OCI-LY1 (cell line): ENCODE measurements at regions not wholly inside any gene's neighbourhood (a gene's known extent, or its start where the extent isn't known, plus 50 kb on each side); places are given as distances from the start of the nearest gene placed in this dataset.

Experiments used
- H2AFZ ChIP-seq: fragments of 200-600 bp; sonication (generic), shearing (Covaris generic); 2 replicates; pipeline ENCODE4 v1.6.0; 2014; ENCODE audit warnings: antibody characterized with exemption, mild to moderate bottlenecking, low read length
- H3F3A ChIP-seq: fragments of 200-600 bp; sonication (generic), shearing (Covaris generic); 2 replicates; pipeline ENCODE4 v1.6.0; 2014; ENCODE audit warnings: mild to moderate bottlenecking, antibody characterized with exemption, low read length, moderate library complexity; ENCODE audit not compliant: insufficient read depth
- H3K27ac ChIP-seq: fragments of 200-600 bp; sonication (generic); 2 replicates; pipeline ENCODE4 v1.5.1; 2014; ENCODE audit warnings: low read length, mixed run types, mild to moderate bottlenecking, low read depth; ENCODE audit not compliant: poor library complexity, severe bottlenecking
- H3K27me3 ChIP-seq: fragments of 200-600 bp; sonication (generic); 2 replicates; pipeline ENCODE4 v1.6.0; 2014; ENCODE audit warnings: antibody characterized with exemption, mild to moderate bottlenecking, low read length, moderate library complexity; ENCODE audit not compliant: insufficient read depth
- H3K36me3 ChIP-seq: fragments of 200-600 bp; sonication (generic); 2 replicates; pipeline ENCODE4 v1.6.1; 2014; ENCODE audit warnings: mild to moderate bottlenecking, antibody characterized with exemption, low read length, moderate library complexity, mixed read lengths; ENCODE audit not compliant: insufficient read depth
- H3K4me1 ChIP-seq: fragments of 200-600 bp; sonication (generic); 2 replicates; pipeline ENCODE4 v1.5.1; 2014; ENCODE audit warnings: mild to moderate bottlenecking, low read length, moderate library complexity; ENCODE audit not compliant: insufficient read depth, severe bottlenecking
- H3K4me2 ChIP-seq: fragments of 200-600 bp; sonication (generic), shearing (Covaris generic); 2 replicates; pipeline ENCODE4 v1.6.1; 2014; ENCODE audit warnings: low read length
- H3K4me3 ChIP-seq: fragments of 200-600 bp; sonication (generic); 2 replicates; pipeline ENCODE4 v1.5.1; 2014; ENCODE audit warnings: low read length, low read depth, mild to moderate bottlenecking, mixed read lengths; ENCODE audit not compliant: poor library complexity, severe bottlenecking
- H3K79me2 ChIP-seq: fragments of 200-600 bp; shearing (Covaris generic); 2 replicates; pipeline ENCODE4 v1.6.1; 2016; ENCODE audit warnings: mixed run types, low read length, mixed read lengths; ENCODE audit not compliant: insufficient read depth
- H3K9ac ChIP-seq: fragments of 200-600 bp; sonication (generic), shearing (Covaris generic); 2 replicates; pipeline ENCODE4 v1.6.1; 2014; ENCODE audit warnings: mild to moderate bottlenecking, low read length, mixed read lengths
- H3K9me2 ChIP-seq: fragments of 200-600 bp; sonication (generic), shearing (Covaris generic); 2 replicates; pipeline ENCODE4 v1.6.1; 2014; ENCODE audit warnings: low read depth, mild to moderate bottlenecking, low read length, mixed read lengths
- H3K9me3 ChIP-seq: fragments of 200-600 bp; shearing (Covaris generic); 2 replicates; pipeline ENCODE4 v1.6.1; 2014; ENCODE audit warnings: low read length, mixed read lengths
- H4K20me1 ChIP-seq: fragments of 200-600 bp; sonication (generic), shearing (Covaris generic); 2 replicates; pipeline ENCODE4 v1.6.0; 2016; ENCODE audit warnings: mild to moderate bottlenecking, low read length; ENCODE audit not compliant: insufficient read depth
- EZH2 ChIP-seq: fragments of 200-600 bp; sonication (generic), shearing (Covaris generic); IDR thresholded peaks from 2 replicates; pipeline ENCODE4 v1.8.0; 2017; ENCODE audit warnings: borderline replicate concordance, mixed run types, mild to moderate bottlenecking, antibody characterized with exemption, low read length, moderate library complexity, mixed read lengths
- TF ChIP-seq, protein P1 (sequence below): fragments of 200-600 bp; sonication (generic), shearing (Covaris generic); IDR thresholded peaks from 2 replicates; pipeline ENCODE4 v1.5.1; 2017; ENCODE audit warnings: mild to moderate bottlenecking, antibody characterized with exemption, low read length, moderate library complexity, mixed read lengths

DNA sequence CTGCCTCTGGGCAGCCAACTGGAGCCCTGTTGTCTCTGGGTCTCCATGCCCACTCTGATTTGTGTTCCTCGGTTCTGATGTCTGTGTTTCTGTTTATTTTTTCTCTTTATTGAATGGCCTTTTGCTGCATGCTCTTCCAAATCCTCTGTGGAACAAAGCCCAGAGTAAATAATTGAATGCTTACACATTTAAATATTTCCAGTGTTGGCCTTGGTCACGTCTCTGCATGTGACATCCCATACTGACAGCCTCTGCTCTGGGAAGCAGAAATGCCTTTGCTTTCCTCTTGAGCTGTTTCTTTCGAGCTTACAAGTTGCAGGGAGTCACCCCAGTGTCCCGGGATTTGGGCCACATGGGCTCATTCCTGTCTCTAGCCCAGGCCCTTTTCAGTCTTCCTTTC, 267.9 kb downstream of the PTPRU start:
- H3K27me3 ChIP-seq: no peaks in the 10 kb centered on the region
- no peaks in the 10 kb centered on the region for H3K36me3 ChIP-seq
- H4K20me1 ChIP-seq: no peaks in the 10 kb centered on the region
- H3K4me2 ChIP-seq: no peak overlapping the region
- H3K9me3 ChIP-seq: no peaks in the 10 kb centered on the region
- H3K4me1 ChIP-seq: no peaks in the 10 kb centered on the region
- TF ChIP-seq, protein P1, sequence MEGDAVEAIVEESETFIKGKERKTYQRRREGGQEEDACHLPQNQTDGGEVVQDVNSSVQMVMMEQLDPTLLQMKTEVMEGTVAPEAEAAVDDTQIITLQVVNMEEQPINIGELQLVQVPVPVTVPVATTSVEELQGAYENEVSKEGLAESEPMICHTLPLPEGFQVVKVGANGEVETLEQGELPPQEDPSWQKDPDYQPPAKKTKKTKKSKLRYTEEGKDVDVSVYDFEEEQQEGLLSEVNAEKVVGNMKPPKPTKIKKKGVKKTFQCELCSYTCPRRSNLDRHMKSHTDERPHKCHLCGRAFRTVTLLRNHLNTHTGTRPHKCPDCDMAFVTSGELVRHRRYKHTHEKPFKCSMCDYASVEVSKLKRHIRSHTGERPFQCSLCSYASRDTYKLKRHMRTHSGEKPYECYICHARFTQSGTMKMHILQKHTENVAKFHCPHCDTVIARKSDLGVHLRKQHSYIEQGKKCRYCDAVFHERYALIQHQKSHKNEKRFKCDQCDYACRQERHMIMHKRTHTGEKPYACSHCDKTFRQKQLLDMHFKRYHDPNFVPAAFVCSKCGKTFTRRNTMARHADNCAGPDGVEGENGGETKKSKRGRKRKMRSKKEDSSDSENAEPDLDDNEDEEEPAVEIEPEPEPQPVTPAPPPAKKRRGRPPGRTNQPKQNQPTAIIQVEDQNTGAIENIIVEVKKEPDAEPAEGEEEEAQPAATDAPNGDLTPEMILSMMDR: no peak
- TF ChIP-seq EZH2: no peak
- H3K9me2 ChIP-seq: no peaks in the 10 kb centered on the region
- H3F3A ChIP-seq: no peaks in the 10 kb centered on the region
- no peaks in the 10 kb centered on the region for H3K79me2 ChIP-seq
- no peak overlapping the region for H3K27ac ChIP-seq
- no peak overlapping the region for H3K4me3 ChIP-seq
- no peak overlapping the region for H2AFZ ChIP-seq
- H3K9ac ChIP-seq: no peak overlapping the region

DNA sequence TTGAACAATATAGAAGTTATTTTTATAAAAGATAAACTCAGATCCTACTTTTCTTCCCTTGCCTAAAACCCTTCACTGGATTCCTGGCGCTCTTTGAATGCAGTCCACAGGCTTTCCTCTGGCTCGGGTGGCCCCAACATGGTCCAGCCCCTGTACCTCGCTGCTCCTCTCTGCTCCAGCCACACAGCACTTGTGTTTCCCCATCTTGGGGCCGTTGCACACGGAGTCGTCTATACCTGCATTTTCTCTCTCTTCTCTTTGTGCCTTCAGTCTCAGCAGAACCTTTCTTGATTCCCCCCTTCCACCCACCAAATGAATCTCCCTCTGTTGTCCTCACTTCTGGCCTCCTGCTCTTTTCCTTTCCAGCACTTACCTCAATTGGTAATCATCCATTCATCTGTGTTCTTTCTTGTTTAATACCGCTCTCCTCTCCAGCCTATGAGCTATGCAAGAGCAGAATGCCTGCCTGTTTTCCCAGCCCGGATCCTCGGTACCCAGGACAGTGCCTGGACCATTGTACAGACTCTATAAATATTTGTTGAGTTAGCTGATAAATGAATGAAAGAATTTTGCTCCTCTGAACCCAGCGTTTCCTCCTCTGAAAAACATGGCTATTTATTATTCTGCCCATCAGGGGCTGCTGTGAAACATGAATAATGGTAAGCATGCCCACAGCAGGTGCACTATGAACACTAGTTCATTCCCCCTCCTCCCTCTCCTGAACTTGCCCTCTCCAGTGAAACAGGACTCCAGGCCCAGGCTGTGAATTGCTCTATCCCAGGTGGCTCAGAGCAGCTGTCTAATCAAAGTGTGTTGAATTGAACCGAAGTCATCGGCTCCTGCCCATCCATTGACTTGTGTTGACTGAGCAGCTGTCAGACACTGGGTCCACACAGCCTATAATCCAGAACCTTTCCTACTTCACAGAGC, 266.9 kb downstream of the PTPRU start:
- Histone ChIP-seq H3K27ac (no peak overlapping the region), H3K9me2 (no peaks in the 10 kb centered on the region), H4K20me1 (no peaks in the 10 kb centered on the region), H3F3A (no peaks in the 10 kb centered on the region), H3K36me3 (no peaks in the 10 kb centered on the region), H3K27me3 (no peaks in the 10 kb centered on the region; the same call in 1 of the 2 replicates), H3K4me2 (no peak overlapping the region), H2AFZ (no peak overlapping the region), H3K4me3 (no peak overlapping the region), H3K79me2 (no peaks in the 10 kb centered on the region), H3K4me1 (no peaks in the 10 kb centered on the region), H3K9me3 (no peaks in the 10 kb centered on the region), H3K9ac (no peak overlapping the region)
- TF ChIP-seq, protein P1: no peak
- TF ChIP-seq EZH2: no peak

DNA sequence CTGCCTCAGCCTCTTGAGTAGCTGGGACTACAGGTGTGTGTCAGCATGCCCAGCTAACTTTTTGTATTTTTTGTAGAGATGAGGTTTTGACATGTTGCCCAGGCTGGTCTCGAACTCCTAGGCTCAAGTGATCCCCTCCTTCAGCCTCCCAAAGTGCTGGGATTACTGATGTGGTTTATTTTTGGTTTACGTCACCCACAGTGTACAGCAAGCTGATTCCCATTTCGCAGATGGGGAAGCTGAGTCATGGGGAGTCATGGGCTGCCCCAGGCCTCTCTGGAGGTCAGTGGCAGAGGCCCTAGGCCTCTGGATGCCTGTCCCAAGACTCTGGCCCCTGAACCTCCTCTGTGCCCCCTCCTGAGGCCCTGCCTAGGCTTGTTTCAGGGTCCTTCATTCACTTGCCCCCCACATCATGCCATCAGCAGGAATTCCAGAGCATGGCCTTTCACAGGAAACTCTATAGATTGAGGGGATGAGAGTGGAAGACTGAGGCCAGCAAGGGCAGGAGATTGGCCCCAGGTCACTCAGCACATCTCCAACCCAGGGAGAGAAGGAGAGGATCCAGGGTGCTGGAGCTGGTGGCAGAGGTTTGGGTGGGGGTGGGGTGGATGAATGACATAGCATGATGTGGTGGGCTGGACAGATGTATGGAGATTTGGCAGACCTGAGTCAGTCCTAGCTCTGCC, 266.0 kb downstream of the PTPRU start:
- Histone ChIP-seq H3K27ac (no peak overlapping the region), H3K27me3 (no peaks in the 10 kb centered on the region; the same call in 1 of the 2 replicates), H3K4me2 (no peak overlapping the region)

More for the DNA sequence above, 266.0 kb downstream of the PTPRU start:
- Histone ChIP-seq H3K36me3 (no peaks in the 10 kb centered on the region), H3K79me2 (no peaks in the 10 kb centered on the region), H3K4me1 (no peaks in the 10 kb centered on the region), H2AFZ (no peak overlapping the region), H3K9ac (no peak overlapping the region), H3K4me3 (no peak overlapping the region), H3F3A (no peaks in the 10 kb centered on the region), H3K9me2 (no peaks in the 10 kb centered on the region), H3K9me3 (no peaks in the 10 kb centered on the region), H4K20me1 (no peaks in the 10 kb centered on the region)
- TF ChIP-seq, protein P1: no peak
- no peak for TF ChIP-seq EZH2
